HG02588 (cell line): ENCODE measurements at regions not wholly inside any gene's neighbourhood (a gene's known extent, or its start where the extent isn't known, plus 50 kb on each side); places are given as distances from the start of the nearest gene placed in this dataset.

ENCODE experiments used
- ATAC-seq: cut with Tn5 transposase; IDR thresholded peaks from one replicate; pipeline ENCODE4 v1.9.1; 2021; ENCODE audit warnings: mild to moderate bottlenecking, moderate library complexity; ENCODE audit not compliant: unreplicated experiment

DNA sequence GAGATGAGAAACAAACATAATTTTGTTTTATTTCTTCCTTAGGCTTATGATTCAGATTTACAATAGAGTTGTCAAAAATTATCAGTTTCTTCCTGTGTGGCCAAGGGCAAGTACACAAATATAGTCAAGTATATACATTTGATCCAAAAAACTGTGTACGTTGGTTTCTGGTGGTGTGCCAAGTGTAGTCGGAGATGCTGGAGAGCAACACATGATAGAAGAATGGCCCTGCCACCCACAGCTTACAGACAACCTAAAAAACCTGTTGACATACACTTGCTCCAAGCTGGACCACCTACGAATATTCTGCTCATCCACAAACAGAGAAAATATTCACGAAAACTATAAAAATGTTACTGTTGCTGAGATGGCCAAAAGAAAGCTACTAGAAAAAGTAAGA, 890.8 kb upstream of the PHF14 start:
- no peak for ATAC-seq

GRCh38 chr7:10083766-10084165, 889.9 kb upstream of the PHF14 start:
- no peak for ATAC-seq

- ATAC-seq = no peak
Measured at GRCh38 chr7:10085231-10085630, 888.4 kb upstream of the PHF14 start.

DNA sequence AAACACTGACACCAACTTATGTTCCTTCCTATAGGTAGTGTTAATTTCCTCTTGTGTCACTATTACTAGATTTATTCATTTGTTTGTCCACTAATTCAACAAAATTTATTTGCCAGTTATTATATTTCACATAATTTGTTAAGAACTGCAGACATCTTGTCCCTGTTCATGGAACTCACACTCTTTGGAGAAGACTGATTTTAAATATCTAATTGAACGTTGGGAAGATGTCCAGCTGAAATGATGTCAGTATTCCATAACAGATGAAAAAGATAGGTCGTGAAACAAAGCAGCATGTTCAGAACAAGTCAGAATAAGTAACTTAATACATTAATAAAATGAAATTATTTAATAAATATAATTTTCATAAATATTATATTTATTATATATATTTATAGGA, 873.1 kb upstream of the PHF14 start:
- no peak for ATAC-seq

DNA sequence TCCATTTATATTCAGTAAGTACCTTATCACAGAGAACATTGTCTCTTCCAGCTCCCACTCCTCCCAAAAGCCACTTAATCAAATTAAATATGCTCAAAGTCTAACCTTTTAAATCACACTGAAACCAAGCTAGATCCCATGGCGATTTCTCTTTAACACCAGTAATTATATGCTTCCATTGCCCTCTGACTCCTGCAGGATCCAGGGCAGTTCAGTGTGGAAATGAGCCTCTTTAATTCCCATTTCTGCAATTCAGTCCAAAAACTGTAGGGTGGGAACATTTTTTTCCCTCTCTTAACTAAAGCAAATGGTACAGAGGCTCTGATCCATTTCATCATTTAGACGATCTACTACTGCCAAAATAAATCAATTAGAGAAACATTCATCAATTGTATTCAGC, 872.3 kb upstream of the PHF14 start:
- no peak for ATAC-seq

- no peak for ATAC-seq
Measured at GRCh38 chr7:10104292-10104691, 869.4 kb upstream of the PHF14 start.

- ATAC-seq = no peak
Measured at GRCh38 chr7:10106609-10107008, 867.1 kb upstream of the PHF14 start.

- ATAC-seq = no peak
Measured at GRCh38 chr7:10116511-10116910, 857.2 kb upstream of the PHF14 start.

DNA sequence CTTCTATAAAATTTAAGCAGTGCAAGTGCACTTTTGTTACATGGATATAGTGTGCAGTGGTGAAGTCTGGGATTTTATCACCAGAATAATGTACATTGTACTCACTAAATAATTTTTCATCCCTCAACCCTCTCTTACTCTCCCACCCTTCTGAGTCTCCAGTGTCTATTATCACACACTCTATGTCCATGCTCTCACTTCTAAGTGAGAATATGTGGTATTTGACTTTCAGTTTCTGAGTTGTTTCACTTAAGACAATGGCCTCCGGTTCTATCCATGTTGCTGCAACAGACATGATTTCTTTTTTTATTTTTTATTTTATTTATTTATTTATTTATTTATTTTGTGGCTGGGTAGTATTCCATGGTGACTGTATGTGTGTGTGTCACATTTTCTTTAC, 855.9 kb upstream of the PHF14 start:
- no peak for ATAC-seq

GRCh38 chr7:10120936-10121335, 852.7 kb upstream of the PHF14 start:
- no peak for ATAC-seq

DNA sequence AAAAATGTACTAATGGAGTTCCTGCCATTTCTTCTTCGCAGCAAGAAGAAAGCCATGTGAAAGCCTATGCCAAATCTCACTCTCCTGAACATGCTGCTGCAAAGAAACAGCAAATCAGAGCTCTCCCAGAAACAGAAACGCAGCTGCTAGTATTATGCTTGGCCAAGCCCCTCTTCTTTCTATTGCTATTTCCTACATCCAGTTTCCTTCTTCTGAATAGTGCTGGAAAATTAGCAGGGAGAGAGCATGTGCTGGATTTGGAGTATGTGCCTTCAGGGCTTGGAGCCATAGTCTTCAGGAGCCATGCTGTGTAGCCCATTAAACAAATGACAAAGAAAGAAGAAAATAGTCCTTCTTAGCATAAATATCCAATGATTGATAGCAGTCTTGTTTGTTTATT, 852.0 kb upstream of the PHF14 start:
- ATAC-seq = no peak

DNA sequence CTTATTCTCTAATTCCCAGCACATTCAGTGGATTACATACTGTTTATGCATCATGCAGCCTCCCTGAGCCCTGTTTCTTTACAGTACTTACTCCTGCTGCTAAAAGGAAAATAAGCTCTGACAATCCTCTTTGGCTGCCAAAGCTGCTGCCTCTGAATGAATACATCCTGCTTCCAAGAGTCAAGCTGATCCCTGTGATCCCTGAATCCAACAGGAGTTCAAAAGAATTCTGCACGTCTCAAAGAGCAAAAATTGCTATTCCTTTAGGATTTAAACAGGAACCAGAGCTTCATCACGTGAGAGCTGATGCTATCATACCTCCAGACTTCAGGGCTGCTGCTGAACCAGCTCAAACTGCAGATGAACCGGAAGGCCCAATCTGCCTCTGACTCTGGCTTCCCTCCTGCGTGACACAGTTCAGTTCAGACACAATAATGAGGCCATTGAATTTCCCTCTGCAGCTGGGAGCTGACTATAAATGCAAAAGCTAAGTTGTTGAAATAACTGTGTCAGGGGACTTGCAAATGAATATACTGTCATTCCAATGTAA, 851.0 kb upstream of the PHF14 start:
- ATAC-seq = no peak

DNA sequence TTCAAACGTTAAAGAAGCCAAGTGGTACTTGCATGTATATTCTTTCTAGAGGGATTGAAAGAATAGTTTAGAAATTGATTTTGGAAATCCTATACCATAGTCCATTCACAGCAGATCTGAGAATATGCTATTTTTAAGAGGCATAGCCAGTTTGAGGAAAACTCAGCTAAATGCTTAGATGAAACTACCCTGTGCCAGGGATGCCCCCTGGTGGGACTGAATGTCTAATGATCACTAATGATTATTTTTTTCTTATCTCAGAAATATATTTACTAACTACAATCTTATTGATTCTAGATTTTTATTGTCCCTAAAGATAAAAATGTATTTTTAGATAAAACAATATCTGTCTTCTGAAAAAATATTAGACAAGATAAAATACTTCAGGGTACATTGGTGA, 844.9 kb upstream of the PHF14 start:
- ATAC-seq = no peak

- no peak for ATAC-seq
Measured at GRCh38 chr7:10138087-10138854, 835.4 kb upstream of the PHF14 start.

DNA sequence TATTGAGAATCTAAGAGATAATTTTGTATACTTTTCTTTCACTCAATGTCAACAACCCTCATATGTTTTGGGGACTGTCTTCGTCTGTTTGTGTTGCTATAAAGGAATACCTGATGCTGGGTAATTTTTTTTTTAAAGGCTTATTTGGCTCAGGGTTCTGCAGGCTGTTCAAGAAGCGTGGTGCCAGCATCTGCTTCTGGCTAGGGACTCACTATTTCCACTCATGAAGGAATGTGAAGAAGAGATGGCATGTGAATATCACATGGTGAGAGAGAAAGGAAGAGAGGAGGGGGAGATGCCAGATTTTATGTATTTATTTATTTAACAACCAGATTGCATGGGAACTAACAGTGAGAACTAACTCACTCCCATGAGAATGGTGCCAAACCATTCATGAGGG, 827.4 kb upstream of the PHF14 start:
- no peak for ATAC-seq

DNA sequence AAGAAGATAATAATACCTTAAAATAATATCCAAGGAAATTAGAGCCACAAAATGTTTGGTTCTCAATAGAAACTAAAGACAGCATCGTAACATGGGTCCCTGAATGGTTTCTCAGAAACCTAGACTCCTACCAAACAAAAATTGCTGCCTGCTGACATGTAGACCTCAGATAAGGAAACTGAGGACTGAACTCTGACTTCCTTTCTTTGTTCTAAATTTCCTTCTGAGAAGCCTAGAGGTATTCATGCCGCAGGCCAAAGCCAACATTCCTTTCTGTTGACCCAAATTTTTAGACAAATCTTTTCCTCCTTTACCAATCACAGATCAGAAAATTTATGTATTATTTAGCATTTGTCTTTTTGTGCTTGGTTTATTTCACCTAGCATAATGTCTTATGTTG, 816.7 kb upstream of the PHF14 start:
- no peak for ATAC-seq

- ATAC-seq = no peak
Measured at GRCh38 chr7:10181996-10182395, 791.7 kb upstream of the PHF14 start.

- no peak for ATAC-seq
Measured at GRCh38 chr7:10192074-10192473, 781.6 kb upstream of the PHF14 start.

- ATAC-seq = no peak
Measured at GRCh38 chr7:10205696-10206095, 768.0 kb upstream of the PHF14 start.

GRCh38 chr7:10210000-10210399, 763.7 kb upstream of the PHF14 start:
- ATAC-seq = no peak

DNA sequence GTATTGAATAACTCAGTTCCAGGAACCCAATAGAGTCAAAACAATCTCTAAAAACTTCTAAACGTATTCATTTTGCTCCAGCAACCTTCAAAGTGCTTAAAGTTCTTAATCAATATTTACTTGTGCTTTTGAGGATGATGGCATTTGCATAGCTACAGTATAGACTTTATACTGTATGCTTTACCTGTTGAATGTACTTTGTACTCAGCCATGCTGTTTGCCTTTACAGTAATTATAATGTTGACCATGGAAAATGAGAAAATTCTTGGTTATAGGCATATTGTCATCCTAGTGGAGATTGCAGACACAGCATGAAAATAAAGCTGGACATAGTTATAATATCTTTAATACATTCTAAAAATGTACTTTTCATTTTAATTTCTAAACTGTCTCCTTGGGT, 762.7 kb upstream of the PHF14 start:
- ATAC-seq = no peak

DNA sequence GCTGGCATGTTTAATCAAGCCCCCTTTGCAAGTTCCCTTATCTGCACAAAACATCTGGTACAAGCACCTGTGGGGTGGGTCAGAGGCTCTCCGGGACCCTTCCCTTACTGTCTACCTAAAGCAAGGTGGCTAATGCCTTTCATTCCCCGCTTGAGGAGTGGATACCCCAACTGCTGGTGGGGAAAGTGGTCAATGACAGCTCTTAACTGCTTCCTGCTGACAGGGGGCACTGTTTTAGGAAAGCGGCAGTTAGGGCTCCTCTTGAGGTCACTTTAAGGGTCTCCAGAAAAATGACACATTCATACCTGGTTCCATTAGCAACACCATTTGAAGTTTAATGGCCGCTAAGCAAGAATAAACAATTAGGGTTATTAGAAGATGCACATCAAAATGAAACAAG, 761.8 kb upstream of the PHF14 start:
- ATAC-seq = no peak

- no peak for ATAC-seq
Measured at GRCh38 chr7:10212649-10213048, 761.0 kb upstream of the PHF14 start.
